DMS53 treated with DMSO at 0.1 percent for 48 hours (cell line): ENCODE measurements at regions not wholly inside any gene's neighbourhood (a gene's known extent, or its start where the extent isn't known, plus 50 kb on each side); places are given as distances from the start of the nearest gene placed in this dataset.

Source experiments
- DNase-seq: peaks from one replicate; lab custom pipeline; 2025; ENCODE audit not compliant: unreplicated experiment; lab: John Stamatoyannopoulos, UW

GRCh38 chr11:116454020-116454645 lies 318.7 kb downstream of the BUD13 start:
- peak; percentile 54 for DNase-seq

- DNase-seq, result no peak
These were observed 320.3 kb downstream of the BUD13 start for GRCh38 chr11:116452461-116452860.

GRCh38 chr11:116449522-116449921 lies 323.3 kb downstream of the BUD13 start:
- no peak for DNase-seq

- DNase-seq, result peak; percentile 16
These were observed 326.5 kb downstream of the BUD13 start for GRCh38 chr11:116446048-116446941.

- DNase-seq, result no peak
These were observed 327.4 kb downstream of the BUD13 start for GRCh38 chr11:116445108-116446047.

- no peak for DNase-seq
These were observed 330.5 kb downstream of the BUD13 start for GRCh38 chr11:116442238-116442752.

GRCh38 chr11:116439361-116439677 lies 333.5 kb downstream of the BUD13 start:
- DNase-seq, result no peak

DNA sequence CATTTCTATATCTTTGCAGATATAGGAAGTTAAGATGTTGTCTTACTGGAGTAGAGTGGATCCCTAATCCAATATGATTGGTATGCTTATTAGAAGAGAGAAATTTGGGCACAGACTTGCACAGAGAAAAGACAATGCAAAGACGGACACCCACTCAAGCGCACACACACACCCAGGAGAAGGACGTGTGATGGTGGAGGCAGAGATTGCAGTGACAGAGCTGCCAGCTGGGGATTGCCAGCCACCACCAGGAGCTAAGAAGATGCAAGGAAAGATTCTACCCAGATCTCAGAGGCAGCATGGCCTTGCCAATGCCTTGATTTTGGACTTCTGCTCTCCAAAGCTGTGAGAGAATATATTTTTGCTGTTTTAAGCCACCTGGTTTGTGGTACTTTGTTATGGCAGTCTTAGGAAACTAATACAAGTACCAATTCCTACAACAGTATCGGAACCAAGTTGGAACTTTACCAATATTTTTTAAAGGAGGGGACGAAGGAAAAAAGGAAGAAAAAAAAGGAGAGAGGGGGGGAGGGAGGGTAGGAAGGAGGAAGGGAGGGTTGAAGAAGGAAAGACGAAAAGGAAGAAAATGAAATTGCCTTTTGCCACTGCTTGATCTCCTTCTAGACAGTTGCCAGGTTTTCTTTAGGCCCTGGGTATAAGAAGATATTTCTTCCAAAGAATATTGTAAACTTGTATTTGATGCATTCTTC lies 334.0 kb downstream of the BUD13 start:
- DNase-seq, result no peak

- no peak for DNase-seq
These were observed 337.8 kb downstream of the BUD13 start for GRCh38 chr11:116434986-116435385.

- no peak for DNase-seq
These were observed 340.5 kb downstream of the BUD13 start for GRCh38 chr11:116432301-116432700.

- DNase-seq, result no peak
These were observed 340.9 kb downstream of the BUD13 start for GRCh38 chr11:116431842-116432241.

GRCh38 chr11:116428638-116428975 lies 344.2 kb downstream of the BUD13 start:
- DNase-seq, result no peak

DNA sequence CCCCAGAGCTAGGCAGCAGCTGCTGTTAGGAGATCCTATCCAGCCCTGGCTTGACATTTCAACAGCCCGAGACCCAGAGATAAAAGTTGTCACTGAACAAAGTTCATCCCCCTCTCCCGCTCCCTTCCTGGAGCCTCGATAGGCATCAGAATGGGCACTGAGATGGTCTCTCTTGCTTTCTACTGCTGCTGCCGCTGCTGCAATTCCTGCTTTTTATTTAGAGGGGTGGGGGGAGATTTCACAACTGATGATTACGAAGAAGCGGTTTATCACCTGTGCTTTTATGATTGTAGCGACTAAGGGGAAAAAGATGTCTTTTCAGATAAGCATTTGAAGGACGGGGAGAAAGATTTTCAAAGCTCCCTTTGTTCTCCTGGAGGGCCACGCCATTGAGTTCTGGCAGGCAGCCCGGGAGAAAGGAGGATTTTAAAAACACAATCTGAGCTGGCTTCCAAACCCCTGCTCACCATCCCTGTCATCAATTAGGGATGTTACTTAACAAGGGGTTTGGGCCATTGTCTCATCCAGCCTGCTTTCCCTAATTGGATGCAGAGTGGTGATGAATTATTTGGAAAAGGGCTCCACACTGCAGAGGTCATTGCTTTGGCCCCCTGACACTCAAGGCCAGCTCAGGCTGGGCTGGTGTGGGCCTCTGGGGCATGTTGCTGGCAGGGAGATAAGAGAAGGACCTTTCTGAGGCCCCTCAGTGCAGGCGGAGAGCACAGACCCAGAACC lies 344.7 kb downstream of the BUD13 start:
- no peak for DNase-seq

DNA sequence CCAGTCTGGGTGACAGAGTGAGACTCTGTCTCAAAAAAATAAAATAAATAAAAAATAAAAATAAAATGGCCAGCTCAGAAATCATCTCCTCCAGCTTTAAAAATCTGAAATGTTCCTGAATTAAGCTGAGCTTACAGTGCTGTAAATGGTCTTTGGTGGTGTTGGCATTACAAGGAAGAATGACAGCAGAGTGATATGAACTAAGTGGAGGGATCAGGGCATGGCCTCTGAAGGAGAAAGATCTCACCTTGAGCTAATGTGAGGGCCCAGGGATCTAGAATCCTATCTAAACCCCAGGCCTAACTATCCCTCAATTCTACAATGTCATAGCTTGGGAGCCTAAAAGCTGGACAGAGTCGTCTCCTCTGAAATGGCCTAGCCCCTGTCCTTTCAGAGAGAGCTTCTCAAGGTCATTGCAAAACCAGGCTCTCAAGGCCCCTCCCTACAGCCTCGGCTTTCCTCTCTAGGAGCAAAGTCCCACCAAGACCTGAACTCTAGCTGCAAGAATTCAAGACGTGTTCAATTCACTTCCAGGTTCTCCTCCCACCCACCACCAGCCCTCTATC lies 345.4 kb downstream of the BUD13 start:
- no peak for DNase-seq

- DNase-seq, result no peak
These were observed 346.0 kb downstream of the BUD13 start for GRCh38 chr11:116426761-116427160.

DNA sequence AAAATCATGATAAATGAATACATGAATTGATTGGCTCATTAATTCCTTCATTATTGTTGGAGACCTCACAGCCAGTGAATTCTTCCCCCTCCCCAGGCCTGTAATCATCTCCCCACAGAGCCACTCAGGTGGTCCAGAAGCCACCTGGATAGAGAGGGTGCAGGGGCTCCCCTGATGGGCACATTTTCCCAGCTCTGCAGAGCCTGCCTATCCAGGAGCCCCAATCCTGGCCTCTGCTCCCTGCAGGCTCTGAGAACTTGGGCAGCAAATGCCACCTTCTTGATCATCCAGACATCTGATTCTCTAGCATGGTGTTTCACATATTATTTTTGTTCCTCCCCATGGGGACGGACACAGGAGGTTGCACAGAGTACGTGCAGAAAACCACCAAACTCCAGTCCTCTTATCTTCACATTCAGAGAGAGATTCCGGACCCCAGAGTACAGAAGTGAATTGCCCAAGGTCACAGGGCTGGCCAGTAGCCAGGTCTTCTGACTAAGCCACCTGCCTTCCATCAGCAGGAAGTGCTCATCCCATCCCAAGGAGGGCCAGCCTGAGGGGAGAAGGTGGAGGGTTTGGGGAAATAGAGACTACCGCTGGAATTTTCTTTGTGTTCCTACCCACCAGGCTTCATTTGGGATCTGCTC lies 348.0 kb downstream of the BUD13 start:
- no peak for DNase-seq

DNA sequence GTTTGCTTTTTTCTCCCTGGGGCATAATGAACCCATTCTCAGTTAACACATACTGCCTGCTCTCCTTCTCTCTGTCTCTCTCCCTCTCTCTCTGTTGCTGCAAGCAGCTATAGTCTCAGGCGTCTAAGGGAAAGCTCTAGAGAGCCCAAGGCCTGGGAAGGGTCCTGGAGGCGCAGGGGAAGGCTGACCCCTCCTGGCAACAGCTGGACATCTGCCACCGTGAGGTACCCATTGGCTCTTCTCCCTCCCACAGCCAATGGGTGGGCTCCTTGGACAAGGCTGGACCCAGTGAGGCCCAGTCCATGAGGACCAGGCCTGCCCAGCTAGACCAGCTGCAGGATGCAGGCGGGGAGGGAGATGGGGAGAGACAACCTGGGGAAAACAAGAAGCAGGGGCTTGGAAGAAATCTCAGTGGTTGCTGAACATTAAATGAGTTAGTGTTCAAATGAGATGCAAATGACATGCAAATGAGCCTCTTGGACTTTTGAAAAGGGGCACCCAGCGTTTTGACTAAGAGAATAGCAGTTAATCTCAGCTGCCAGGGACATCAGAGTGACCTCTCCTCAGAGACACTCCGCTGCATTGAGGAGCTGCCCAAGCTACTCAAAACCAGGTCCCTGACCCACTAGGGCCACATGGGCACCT lies 349.7 kb downstream of the BUD13 start:
- DNase-seq, result no peak

- no peak for DNase-seq
These were observed 350.2 kb downstream of the BUD13 start for GRCh38 chr11:116422556-116422955.
